GM23338 (cell line): ENCODE measurements at regions not wholly inside any gene's neighbourhood (a gene's known extent, or its start where the extent isn't known, plus 50 kb on each side); places are given as distances from the start of the nearest gene placed in this dataset.

Experiments used
- ATAC-seq: fragments of 200-7000 bp; cut with Tn5 transposase; 3 replicates; pipeline ENCODE4 v1.9.1; 2020
- DNase-seq: peaks from one replicate; pipeline ENCODE4 v3.0.0-alpha.2; 2015; ENCODE audit warnings: low spot score
- H2AFZ ChIP-seq: fragments of 200-600 bp; sonication (generic); 2 replicates; pipeline ENCODE4 v1.8.0; 2016; ENCODE audit warnings: antibody characterized with exemption, mild to moderate bottlenecking, moderate library complexity
- H3F3A ChIP-seq: fragments of 200-600 bp; sonication (generic); replicated peaks from 2 replicates; pipeline ENCODE4 v1.8.0; 2017; ENCODE audit warnings: antibody characterized with exemption, mixed run types, low read depth
- H3K27ac ChIP-seq: fragments of 200-600 bp; sonication (generic); 2 replicates; pipeline ENCODE4 v1.6.1; 2016; ENCODE audit warnings: low read depth
- H3K27me3 ChIP-seq: fragments of 200-600 bp; sonication (generic); 2 replicates; pipeline ENCODE4 v1.8.0; 2016; ENCODE audit warnings: mild to moderate bottlenecking, mixed run types, moderate library complexity; ENCODE audit not compliant: insufficient read depth
- H3K36me3 ChIP-seq: fragments of 200-600 bp; sonication (generic); 2 replicates; pipeline ENCODE4 v1.8.0; 2016; ENCODE audit warnings: mild to moderate bottlenecking; ENCODE audit not compliant: insufficient read depth
- H3K4me1 ChIP-seq: fragments of 200-600 bp; sonication (generic); 2 replicates; pipeline ENCODE4 v1.8.0; 2016; ENCODE audit warnings: mild to moderate bottlenecking, moderate library complexity; ENCODE audit not compliant: insufficient read depth
- H3K4me2 ChIP-seq: fragments of 200-600 bp; sonication (generic); 2 replicates; pipeline ENCODE4 v1.7.1; 2017; ENCODE audit warnings: mixed run types
- H3K4me3 ChIP-seq: fragments of 200-600 bp; sonication (generic); 2 replicates; pipeline ENCODE4 v1.6.1; 2016; ENCODE audit warnings: mixed run types
- H3K79me2 ChIP-seq: fragments of 200-600 bp; sonication (generic); replicated peaks from 2 replicates; pipeline ENCODE4 v1.8.0; 2017; ENCODE audit warnings: mild to moderate bottlenecking; ENCODE audit not compliant: insufficient read depth
- H3K9me2 ChIP-seq: fragments of 200-600 bp; sonication (generic); 2 replicates; pipeline ENCODE4 v1.8.0; 2017; ENCODE audit not compliant: insufficient read depth
- H4K20me1 ChIP-seq: fragments of 200-600 bp; sonication (generic); replicated peaks from 2 replicates; pipeline ENCODE4 v1.8.0; 2017; ENCODE audit warnings: mild to moderate bottlenecking; ENCODE audit not compliant: insufficient read depth
- H3K27ac Mint-ChIP-seq: 2 replicates; pipeline ENCODE4 v1.8.0; 2020; ENCODE audit warnings: inconsistent platforms, mild to moderate bottlenecking, moderate library complexity, mixed read lengths
- H3K27me3 Mint-ChIP-seq: 3 replicates; pipeline ENCODE4 v1.8.0; 2022; ENCODE audit warnings: low read depth, mild to moderate bottlenecking, moderate library complexity, mixed read lengths, inconsistent platforms; ENCODE audit not compliant: insufficient read depth, poor library complexity
- H3K36me3 Mint-ChIP-seq: 3 replicates; pipeline ENCODE4 v1.8.0; 2021; ENCODE audit warnings: low read depth, mild to moderate bottlenecking, inconsistent platforms, moderate library complexity, mixed read lengths
- H3K4me1 Mint-ChIP-seq: 3 replicates; pipeline ENCODE4 v1.8.0; 2020; ENCODE audit warnings: mild to moderate bottlenecking, inconsistent platforms, mixed read lengths
- H3K4me3 Mint-ChIP-seq: 3 replicates; pipeline ENCODE4 v1.8.0; 2021; ENCODE audit warnings: moderate library complexity, mild to moderate bottlenecking, inconsistent platforms, mixed read lengths
- H3K9me3 Mint-ChIP-seq: 3 replicates; pipeline ENCODE4 v1.8.0; 2020; ENCODE audit warnings: moderate library complexity, mild to moderate bottlenecking, inconsistent platforms, mixed read lengths
- CREB1 ChIP-seq: fragments of 250-450 bp; sonication (Bioruptor Pico); IDR thresholded peaks from 2 replicates; pipeline ENCODE4 v1.5.0; 2020; ENCODE audit warnings: low read depth, mild to moderate bottlenecking, moderate library complexity
- ETS1 ChIP-seq: IDR thresholded peaks from 2 replicates; pipeline ENCODE4 v1.6.1; 2016; ENCODE audit warnings: antibody characterized with exemption
- EZH2 ChIP-seq: fragments of 200-600 bp; sonication (generic); IDR thresholded peaks from one replicate; pipeline ENCODE4 v1.8.0; 2017; ENCODE audit warnings: antibody characterized with exemption, mild to moderate bottlenecking, low read depth; ENCODE audit not compliant: unreplicated experiment
- POLR2AphosphoS5 ChIP-seq: IDR thresholded peaks from 2 replicates; pipeline ENCODE4 v1.6.1; 2016; ENCODE audit warnings: antibody characterized with exemption, low read depth
- STAT1 ChIP-seq: IDR thresholded peaks from one replicate; pipeline ENCODE4 v1.6.1; 2016; ENCODE audit warnings: antibody characterized with exemption; ENCODE audit not compliant: unreplicated experiment
- ZNF331 ChIP-seq: fragments of 250-450 bp; sonication (Bioruptor Pico); IDR thresholded peaks from 2 replicates; pipeline ENCODE4 v1.5.0; 2020; ENCODE audit warnings: low read depth, mild to moderate bottlenecking, moderate library complexity
- ZNF462 ChIP-seq: fragments of 250-450 bp; sonication (Bioruptor Pico); IDR thresholded peaks from 2 replicates; pipeline ENCODE4 v1.5.0; 2020; ENCODE audit warnings: mild to moderate bottlenecking, moderate library complexity
- TF ChIP-seq, protein P1 (sequence below), 2 experiments: fragments of 200-600 bp in 1 of 2; sonication (generic) in 1 of 2; conservative IDR thresholded peaks; 2 replicates each; pipeline versions ENCODE4 v1.5.1 to v1.6.1; 2016 to 2017; ENCODE audit warnings: antibody characterized with exemption in 2 of 2, low read depth in 2 of 2, mild to moderate bottlenecking in 2 of 2, moderate library complexity in 1 of 2
- TF ChIP-seq, protein P2 (sequence below): IDR thresholded peaks from one replicate; pipeline ENCODE4 v1.6.1; 2018; ENCODE audit warnings: antibody characterized with exemption; ENCODE audit not compliant: unreplicated experiment

GRCh38 chr11:130547761-130548490 is 99.5 kb downstream of the ADAMTS15 start (continued):
- TF ChIP-seq ZNF462: no peak
- TF ChIP-seq, protein P1, sequence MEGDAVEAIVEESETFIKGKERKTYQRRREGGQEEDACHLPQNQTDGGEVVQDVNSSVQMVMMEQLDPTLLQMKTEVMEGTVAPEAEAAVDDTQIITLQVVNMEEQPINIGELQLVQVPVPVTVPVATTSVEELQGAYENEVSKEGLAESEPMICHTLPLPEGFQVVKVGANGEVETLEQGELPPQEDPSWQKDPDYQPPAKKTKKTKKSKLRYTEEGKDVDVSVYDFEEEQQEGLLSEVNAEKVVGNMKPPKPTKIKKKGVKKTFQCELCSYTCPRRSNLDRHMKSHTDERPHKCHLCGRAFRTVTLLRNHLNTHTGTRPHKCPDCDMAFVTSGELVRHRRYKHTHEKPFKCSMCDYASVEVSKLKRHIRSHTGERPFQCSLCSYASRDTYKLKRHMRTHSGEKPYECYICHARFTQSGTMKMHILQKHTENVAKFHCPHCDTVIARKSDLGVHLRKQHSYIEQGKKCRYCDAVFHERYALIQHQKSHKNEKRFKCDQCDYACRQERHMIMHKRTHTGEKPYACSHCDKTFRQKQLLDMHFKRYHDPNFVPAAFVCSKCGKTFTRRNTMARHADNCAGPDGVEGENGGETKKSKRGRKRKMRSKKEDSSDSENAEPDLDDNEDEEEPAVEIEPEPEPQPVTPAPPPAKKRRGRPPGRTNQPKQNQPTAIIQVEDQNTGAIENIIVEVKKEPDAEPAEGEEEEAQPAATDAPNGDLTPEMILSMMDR (conservative IDR thresholded peaks at IDR 0.05; ENCODE audit: low read depth in 2 of 2): no peak

DNA sequence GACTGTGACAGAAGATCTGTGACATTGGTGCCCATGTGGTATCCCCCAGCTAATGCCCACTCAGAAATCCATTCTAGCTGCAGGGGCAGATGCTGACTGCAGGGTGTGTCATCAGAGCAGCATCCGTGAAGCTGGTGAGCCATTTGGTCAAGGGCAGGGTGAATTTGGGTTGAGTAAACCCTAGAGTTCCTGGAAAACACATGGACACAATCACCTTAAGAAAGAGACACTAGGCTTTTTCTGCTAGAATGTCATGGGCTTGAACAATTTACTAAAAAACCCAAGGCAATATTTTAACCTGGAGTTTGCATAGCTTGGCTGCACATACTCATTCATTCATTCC is 100.0 kb downstream of the ADAMTS15 start:
- no peaks in the 10 kb centered on the region for H3K36me3 ChIP-seq
- H3K4me2 ChIP-seq: no peak overlapping the region
- Mint-ChIP-seq H3K9me3 (no peaks in the 10 kb centered on the region), H3K27me3 (peaks cover 4% of the 10 kb centered on the region), H3K36me3 (no peaks in the 10 kb centered on the region), H3K4me3 (no peak overlapping the region), H3K27ac (no peak overlapping the region), H3K4me1 (no peaks in the 10 kb centered on the region; the same call in 2 of the 3 replicates)
- no peaks in the 10 kb centered on the region for H3K27me3 ChIP-seq
- H2AFZ ChIP-seq: no peak overlapping the region
- ATAC-seq: no peak
- H3K4me1 ChIP-seq: 0 out of 2 replicates have a peak, but pooled peaks cover 3% of the 10 kb centered on the region
- H3K9me2 ChIP-seq: no peaks in the 10 kb centered on the region
- no peaks in the 10 kb centered on the region for H3F3A ChIP-seq
- H3K79me2 ChIP-seq: no peaks in the 10 kb centered on the region
- no peak overlapping the region for H3K4me3 ChIP-seq
- H3K27ac ChIP-seq: no peak overlapping the region
- no peaks in the 10 kb centered on the region for H4K20me1 ChIP-seq
- no peak for DNase-seq
- TF ChIP-seq STAT1: no peak
- TF ChIP-seq CREB1 (CRISPR knock-in tag): no peak
- TF ChIP-seq, protein P2, sequence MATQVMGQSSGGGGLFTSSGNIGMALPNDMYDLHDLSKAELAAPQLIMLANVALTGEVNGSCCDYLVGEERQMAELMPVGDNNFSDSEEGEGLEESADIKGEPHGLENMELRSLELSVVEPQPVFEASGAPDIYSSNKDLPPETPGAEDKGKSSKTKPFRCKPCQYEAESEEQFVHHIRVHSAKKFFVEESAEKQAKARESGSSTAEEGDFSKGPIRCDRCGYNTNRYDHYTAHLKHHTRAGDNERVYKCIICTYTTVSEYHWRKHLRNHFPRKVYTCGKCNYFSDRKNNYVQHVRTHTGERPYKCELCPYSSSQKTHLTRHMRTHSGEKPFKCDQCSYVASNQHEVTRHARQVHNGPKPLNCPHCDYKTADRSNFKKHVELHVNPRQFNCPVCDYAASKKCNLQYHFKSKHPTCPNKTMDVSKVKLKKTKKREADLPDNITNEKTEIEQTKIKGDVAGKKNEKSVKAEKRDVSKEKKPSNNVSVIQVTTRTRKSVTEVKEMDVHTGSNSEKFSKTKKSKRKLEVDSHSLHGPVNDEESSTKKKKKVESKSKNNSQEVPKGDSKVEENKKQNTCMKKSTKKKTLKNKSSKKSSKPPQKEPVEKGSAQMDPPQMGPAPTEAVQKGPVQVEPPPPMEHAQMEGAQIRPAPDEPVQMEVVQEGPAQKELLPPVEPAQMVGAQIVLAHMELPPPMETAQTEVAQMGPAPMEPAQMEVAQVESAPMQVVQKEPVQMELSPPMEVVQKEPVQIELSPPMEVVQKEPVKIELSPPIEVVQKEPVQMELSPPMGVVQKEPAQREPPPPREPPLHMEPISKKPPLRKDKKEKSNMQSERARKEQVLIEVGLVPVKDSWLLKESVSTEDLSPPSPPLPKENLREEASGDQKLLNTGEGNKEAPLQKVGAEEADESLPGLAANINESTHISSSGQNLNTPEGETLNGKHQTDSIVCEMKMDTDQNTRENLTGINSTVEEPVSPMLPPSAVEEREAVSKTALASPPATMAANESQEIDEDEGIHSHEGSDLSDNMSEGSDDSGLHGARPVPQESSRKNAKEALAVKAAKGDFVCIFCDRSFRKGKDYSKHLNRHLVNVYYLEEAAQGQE: no peak
- no peak for TF ChIP-seq EZH2
- no peak for TF ChIP-seq POLR2AphosphoS5
- no peak for TF ChIP-seq ETS1
- no peak for TF ChIP-seq ZNF331 (CRISPR knock-in tag)
